HuH-7.5 (cell line): ENCODE measurements at regions not wholly inside any gene's neighbourhood (a gene's known extent, or its start where the extent isn't known, plus 50 kb on each side); places are given as distances from the start of the nearest gene placed in this dataset.

Source experiments
- DNase-seq: peaks from one replicate; pipeline ENCODE4 v3.0.0; 2011; ENCODE audit warnings: low spot score

DNA sequence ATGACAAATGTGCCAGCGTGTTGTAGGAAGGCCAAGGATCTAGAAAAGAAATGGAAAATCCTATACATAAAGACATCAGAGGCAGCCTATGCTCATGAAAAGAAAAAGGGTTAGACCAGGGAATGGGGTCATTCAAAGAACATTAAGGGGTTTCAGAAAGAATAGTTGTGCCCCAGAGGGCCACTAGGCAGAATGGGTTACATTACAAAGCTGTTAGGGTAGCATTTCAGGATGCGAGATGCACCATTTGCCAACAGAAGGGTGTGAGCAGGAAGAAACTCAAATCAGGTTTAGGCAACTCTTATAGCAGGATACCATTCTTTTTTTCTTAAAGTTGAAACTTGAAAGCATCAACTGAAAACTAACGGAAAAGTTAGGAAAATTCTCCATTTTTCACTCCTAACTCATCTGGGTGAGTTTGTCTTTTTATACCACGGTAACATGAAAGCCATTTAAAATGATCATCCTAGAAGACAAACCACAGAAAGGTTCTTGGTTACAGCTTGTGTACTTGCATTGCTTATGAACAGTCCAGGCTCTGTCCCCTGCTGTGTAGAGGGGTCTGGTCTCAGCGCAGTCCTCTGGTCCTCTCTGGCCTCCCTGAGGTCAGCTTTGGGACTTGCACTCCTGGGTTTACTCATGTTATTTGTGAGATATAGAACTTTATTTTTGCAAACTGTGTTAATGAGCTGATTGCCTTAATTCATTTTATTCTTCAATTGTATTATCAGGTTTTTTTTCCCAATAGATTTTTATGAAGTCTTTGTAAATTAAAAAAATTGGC, 209.1 kb downstream of the DACT1 start:
- DNase-seq: no peak

DNA sequence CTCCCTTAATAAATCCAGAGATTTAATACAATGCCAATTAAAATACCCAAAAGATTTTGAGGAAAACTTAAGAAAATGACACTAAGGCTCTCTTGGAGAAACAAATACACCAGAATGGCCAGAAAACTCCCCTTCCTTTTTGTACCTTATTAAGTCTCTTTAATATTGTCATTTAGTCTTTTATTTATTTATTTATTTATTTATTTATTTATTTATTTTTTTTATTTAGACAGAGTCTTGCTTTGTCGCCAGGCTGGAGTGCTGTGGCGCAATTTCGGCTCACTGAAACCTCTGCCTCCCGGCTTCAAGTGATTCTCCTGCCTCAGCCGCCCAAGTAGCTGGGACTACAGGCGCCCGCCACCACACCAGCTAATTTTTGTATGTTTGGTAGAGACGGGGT, 210.6 kb downstream of the DACT1 start:
- DNase-seq: no peak

DNA sequence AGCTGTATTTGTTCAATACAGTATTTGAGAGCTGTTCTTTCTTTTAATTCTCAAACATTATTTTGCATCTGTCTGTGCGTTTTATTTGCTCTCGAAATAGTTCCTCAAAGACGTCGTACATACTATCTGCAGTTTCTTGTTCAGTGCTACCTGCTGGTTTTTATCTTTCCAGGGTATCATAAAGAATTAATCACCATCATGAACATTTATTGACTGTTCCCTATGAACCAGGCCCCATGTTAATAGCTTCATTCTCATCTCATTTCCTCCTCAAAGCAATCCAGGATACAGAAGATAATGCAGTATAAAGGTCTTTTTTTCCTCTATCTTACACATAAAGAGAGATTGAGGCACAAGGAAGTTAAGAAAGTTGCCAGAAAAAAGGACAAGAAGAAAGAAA, 211.8 kb downstream of the DACT1 start:
- DNase-seq: no peak

DNA sequence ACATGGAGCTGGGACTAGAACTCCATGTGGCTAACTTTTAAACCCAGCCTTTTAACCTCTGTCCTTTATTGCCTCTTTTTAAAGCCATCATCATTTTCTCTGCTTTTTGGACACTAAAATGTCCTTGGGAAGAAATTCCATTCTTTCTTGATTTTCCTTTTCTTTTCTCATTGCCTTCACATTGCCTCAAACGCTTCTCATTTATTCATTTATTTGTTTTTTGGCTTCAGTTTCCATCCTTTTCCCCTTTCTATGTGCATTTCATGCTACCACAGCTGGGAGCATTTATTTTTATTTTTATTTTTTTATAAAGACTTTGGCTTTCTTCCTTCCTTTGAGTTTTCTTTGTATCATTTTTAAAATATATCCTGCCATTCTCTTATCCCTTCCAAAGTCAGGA, 212.2 kb downstream of the DACT1 start:
- no peak for DNase-seq

DNA sequence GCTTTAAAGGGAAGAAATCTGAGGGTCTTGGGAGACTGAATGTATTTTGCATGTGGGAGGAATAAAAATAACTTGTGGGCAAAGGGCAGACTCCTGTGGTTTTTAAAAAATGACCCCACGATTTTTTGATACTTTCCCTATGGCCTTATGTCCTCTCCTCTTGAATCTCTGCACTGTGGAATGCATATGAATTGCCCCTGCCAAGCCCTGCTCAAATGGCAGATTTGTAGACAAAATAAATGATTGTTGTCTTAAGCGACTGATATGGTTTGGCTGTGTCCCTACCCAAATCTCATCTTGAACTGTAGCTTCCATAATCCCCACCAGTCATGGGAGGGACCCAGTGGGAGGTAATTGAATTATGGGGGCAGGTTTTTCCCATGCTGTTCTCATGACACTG, 223.8 kb downstream of the DACT1 start:
- DNase-seq: no peak

DNA sequence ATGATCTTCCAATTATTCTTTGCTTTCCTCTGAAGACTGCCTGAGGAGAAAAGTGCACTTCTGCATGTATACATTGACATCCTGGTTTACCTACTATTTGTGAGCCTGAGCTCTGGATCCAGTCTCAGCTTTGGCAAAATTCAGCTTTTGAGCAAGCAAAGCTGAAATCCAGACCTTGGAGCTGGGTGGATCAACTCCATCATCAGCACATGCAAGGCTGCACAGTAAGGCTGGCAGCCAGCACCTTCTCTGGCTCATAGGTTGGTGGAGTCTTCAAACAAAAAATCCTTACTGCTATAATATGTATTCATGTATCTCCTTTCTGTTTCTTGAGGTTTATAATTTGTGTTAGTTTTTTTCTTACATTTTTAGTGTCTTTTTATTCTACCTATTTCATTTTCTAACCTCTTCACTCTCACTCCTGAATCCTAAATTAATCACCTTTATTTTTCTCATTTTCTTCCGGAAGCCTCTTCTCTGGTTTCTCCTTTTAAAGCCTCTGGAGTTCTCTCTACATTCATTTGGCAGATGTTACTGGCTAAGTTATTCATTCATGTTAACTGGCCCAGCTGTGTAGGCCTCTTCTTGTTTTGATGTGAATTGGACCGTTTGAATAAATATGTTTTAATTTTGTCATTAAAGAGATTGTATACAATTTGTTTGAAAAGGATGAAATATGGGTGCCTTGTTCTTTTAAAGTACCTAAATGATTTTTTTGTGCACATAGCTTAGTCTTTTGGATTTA, 224.8 kb downstream of the DACT1 start:
- no peak for DNase-seq

DNA sequence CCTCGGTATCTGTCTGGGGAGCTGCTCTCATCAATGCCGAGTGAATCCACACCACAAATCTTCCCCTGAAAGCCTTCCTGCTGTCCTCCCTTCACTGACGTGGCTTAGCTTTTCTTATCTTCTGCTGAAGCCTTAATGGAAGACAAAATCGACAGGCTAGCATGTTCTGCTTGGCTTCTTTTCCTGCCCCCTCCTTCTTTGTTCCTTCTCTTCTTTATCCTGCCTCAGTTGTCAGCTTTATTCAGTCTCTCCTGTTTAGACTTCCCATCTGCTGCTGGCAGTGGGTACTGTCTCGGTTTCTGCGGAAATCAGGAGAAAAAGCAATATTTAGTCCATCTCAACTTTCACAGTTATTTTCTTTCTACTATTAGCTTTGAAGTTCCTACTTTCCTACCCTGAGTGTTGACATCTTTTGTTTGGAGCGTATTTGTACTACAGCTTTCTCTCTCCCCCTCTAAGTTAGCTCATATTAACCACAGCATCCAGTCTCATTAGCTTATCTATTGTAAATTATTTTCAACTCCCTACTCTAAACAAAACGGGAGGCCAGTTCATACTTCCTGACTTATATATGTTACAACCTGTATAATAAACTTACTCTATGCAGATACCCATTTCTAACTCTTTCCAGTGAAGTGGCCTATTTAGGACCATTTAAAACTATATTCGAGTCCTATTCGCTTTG, 226.0 kb downstream of the DACT1 start:
- DNase-seq: no peak

DNA sequence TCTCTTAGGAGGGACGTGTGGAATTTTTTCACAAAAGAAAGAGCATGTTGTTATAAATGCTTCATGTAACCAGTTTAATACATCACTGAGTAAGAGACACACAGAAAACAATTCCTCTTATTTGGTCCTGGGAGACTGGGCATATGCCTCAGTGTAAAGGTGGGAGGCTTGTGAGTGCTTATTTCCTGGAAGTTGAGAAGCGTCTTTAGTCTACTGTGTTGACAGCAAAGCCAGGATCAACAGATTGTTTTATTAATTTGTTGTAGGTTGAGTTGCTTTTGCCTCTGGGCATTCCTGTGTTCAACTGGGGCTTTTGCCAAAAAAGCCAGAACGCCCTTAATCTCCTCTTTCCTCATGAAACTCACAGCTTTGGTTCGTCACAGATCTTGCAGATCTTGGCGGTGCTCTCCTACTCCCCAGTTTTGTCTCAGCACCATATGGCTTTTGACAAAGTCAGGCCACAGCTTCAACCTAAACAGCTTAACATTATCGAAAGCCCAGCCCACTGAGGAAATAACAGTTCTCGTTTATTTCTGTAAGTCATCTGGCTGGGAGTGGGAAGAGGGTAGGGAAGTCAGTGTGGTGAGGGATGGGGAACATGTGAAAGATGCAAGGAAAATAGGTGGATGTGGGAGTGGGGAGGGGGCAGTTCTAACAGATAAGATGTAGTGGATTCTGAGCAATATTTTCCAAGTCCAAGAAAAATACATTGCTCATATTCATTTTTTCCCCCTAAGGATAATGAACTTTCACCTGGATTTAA, 227.2 kb downstream of the DACT1 start:
- no peak for DNase-seq

DNA sequence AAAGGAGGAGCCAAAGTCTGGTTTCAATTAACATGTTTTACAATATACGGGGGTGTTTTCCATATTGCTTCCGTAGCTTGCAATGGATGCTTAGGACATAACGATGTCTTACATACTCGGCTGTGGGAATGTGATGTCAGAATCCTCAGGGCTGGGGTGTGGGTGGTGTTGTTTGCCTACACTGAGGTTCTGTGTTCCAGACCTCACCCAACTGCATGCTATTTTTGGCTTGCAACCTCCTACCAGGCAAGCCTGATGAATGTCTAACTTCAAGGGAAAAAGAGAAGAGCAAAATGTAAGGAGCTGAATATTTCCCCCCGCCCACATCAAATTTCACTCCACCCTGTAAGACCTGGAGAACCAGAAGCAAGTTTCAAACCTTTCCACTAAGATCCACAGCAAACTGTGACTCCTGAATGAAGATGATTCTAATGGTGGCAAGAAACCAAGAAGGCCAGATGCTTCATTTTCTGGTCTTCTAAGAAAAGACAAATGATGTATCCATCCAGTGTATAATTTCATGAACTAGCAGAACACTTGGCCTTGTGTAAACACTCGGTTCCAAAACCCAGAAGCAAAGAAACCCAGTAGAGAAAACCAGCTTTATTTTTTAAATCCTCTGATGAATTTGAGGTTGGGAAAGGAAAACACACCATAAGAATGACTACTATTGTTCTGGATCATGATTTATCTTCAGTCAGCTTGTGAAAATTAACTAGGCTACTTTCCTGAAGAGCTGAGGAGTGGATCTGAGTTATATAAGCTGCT, 227.9 kb downstream of the DACT1 start:
- no peak for DNase-seq

DNA sequence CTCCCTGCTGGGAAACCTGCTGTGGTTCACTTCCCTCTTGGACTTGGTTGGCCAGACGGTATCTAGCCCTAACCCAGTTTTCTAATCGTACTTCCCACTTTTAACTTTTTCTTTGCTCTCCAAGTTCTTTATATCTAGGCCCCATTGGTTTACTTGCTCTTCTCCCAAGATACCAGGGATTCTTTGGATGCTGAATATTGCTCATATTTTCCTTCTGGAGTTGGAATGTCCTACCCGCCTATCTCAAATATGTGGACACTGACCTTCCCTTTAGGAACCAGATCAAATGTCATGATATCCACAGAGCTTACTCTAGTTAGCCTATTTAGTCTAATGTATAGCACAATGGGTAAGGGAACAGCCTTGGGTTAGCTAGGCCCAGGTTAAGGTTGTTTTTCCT, 228.6 kb downstream of the DACT1 start:
- no peak for DNase-seq

DNA sequence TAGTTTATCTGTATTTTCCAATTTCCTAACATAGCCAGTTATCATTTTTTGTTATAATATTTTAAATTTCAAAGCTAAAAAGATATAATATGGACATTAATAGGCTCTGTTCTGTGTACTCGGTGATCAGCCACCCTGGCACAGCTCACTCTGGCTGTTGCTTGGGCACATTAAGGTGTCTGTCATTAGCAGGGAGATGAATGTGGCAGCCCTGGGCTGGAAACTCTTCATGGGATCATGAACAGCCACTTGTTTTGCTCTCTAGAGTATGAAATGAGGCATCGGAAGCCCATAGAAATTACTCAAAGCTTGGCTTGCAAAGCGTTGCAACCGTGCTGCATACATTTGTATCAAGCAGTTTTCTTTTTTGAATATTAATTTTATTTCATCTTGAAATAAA, 233.2 kb downstream of the DACT1 start:
- no peak for DNase-seq

DNA sequence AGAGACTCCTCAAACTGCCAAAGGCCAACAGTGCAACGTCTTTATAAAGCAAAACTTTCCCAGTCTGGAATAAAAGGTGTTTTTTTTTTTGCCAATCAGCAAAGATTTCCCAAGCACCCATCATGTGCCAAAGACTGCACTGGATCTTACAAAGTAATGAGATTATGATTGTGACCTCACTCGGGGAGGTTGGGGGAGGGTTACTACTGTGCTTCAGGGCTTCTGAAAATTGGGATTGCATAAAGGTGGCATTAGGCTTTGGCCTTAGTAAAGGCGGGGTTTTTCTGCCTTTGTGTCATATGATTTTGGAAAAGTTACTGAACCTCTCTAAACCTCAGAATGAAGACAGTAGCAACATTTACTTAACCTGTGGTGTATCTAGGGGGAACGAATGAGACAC, 233.8 kb downstream of the DACT1 start:
- no peak for DNase-seq

DNA sequence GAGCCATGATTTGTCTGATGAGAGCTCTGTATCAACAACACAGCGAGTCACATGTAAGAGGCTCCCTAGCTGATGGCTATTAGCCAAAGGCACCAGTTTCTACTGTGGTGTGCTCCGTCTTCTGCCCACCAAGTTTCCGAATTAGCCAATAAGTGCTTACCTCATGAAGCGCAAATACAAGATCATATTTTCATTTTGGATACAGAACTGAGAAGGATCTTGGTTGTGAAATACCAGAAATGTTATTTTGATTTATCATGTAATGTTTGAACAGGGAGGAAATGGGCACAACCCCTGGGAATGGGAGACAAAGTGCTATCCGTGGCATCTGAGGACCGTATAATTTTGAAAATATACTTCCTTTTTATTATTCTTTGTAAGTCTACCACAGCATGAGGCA, 234.3 kb downstream of the DACT1 start:
- DNase-seq: no peak

DNA sequence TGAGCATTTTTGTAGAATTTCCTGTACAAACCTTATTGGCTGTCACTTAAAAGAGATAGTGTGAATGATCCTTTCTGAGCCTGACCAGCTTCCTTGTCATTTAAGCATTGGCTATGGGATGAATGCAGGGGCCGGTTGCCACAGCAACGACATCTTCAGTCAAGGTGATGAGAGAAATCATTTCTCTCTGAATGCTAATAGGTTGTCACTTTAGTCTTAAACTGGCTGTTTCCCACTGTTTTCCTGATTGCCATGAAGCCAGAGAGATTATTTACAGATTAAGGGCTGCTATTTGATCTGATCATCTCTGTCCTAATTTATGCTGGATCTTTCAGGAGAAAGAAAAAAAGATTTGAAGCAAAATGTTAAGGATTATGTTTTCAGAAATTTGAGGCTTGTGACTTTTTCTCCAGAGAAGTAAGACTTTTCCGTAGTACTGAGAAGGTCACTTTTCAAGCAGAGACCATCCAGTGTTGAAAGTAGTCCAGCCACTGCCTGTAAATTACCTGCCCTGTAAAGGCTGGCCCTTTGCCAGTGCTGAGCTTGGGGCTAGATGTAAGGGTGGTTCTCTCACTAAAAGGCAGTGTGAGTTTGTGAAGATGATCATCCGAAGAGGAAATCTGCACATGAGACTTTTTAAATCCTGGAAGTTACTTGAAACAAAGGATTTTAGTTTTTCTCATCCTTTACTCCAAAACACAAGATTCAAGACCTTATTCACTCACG, 235.6 kb downstream of the DACT1 start:
- DNase-seq: no peak

DNA sequence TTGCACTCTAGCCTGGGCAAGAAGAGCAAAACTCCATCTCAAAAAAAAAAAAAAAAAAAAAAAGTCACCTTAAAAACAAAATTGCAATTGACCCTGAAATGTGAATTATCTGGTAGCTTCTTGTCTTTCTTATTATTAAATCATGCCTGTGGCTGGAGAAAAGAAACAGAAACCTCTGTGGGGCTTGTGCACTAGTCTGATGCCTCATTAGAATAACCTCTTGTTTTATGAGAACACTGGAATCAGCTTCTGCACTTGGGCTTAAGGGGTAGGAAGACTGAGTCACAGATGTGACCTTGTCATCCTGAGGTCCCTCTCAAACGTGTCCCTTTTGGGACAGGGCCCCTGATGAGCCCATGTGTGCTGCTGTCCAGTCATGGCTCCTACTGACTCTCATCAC, 237.9 kb downstream of the DACT1 start:
- no peak for DNase-seq

DNA sequence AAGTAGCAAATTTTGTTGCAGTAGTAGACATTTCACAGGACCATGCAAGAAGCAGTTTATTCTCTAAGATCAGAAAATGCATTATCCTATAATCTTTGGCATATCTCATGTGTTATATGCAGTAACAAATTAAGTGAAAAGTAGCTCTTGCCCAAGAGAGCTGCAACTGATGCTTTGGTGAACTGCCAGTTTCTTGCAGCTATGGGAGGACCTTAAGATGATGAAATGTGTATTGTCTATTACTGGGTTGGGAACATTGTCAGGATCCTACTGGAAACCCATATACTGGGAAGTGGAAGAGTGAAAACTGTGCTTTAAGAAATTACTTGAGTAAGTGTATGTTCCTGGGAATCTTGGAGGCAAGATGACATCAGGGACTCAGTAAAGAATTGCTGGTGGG, 238.8 kb downstream of the DACT1 start:
- DNase-seq: no peak

DNA sequence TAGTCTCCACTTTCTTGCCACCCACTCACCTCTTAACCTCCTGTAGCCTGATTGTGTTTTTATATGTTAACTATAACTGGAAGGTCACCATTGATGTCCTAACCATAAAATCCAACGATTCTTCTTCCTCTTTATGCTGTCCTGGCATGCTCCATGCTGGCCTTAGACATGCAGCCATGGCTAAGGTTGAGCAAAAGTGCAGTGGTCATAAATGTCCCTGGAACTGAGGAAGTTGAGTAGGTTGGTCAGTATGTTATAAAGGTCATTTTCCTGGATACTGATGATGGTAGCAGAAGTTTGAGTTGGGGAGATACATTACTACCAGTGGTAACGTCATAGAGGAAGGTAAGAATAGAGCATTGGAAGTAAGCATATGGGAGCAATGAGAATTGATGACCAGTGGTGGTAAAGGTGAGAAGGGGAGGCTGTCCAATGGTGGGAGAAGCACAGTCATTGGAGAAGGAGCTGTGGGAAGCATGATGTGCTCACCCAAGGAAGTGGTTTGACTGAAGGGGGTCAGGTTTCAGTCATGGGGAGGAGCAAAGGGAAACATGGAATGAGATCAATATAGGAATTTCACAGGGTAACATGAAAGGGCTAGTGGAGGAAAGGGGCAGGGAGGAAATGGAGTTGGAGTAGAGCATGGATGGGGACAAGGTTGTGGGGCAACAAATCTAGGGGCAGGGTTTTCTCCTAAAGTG, 240.8 kb downstream of the DACT1 start:
- no peak for DNase-seq

DNA sequence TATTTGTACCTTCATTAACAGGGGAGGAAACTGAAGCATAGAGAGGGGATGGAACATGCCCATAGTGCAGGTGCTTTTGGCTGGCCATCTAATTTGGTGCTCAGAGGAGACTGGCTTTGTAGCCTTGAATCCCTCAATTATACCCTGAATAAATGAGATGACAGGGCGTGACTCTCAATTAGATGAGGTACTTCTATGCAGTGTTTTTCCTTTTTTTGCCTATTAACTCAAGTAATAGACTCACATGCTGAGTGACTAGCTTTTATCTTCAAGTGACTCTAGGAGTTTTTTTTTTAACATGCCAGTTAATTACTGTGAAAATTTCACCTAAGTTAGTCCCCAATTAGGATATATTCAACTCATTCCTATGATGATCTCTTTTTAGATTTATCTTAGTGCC, 243.7 kb downstream of the DACT1 start:
- DNase-seq: no peak

DNA sequence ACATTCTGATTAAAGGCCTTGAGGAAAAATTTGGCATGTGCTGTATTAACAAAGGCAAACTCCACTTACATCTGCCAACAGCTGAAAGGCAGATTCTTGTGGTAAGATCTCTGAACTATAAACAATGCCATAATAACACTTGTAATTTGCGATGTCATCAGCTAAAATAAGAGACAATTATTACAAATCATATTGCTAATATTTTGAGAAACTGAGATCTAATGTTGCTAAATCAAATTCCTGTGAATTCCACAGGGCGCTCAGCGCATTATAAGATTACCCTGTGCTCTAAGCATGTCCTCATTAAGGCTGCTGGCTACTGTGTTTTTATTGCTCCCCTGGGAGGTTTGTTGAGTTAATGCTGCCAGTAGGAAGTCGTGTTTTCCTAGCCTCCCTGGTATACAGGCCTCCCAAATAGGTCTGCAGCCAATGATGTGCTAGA, 244.8 kb downstream of the DACT1 start:
- DNase-seq: no peak

DNA sequence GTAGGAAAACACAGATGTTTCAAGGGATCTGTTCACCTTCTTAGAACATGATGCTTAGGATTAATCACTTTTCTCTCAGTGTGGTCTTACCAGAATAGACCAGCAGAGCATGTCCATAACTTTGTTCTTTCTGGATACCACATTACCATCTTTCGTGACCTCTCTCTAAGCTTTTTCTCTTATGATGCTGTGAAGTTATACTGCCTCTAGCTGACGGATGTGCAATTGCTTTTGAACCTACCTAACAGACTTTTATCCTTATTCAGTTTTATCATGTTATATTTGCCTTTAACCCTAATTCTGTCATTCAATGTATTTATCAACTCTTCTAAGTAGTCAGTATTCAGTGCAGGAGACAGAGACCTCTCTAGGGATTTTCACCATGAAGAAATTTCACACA, 246.7 kb downstream of the DACT1 start:
- DNase-seq: no peak
